Erythroblast (primary cell): ENCODE measurements at regions not wholly inside any gene's neighbourhood (a gene's known extent, or its start where the extent isn't known, plus 50 kb on each side); places are given as distances from the start of the nearest gene placed in this dataset.

Experiments
- GATA1 ChIP-seq: IDR thresholded peaks from 2 replicates; pipeline ENCODE4 v1.6.1; 2011; ENCODE audit warnings: low read depth, mild to moderate bottlenecking, control low read depth, low read length, moderate library complexity
- POLR2A ChIP-seq: IDR thresholded peaks from 2 replicates; pipeline ENCODE4 v1.6.1; 2011; ENCODE audit warnings: mild to moderate bottlenecking, low read length

DNA sequence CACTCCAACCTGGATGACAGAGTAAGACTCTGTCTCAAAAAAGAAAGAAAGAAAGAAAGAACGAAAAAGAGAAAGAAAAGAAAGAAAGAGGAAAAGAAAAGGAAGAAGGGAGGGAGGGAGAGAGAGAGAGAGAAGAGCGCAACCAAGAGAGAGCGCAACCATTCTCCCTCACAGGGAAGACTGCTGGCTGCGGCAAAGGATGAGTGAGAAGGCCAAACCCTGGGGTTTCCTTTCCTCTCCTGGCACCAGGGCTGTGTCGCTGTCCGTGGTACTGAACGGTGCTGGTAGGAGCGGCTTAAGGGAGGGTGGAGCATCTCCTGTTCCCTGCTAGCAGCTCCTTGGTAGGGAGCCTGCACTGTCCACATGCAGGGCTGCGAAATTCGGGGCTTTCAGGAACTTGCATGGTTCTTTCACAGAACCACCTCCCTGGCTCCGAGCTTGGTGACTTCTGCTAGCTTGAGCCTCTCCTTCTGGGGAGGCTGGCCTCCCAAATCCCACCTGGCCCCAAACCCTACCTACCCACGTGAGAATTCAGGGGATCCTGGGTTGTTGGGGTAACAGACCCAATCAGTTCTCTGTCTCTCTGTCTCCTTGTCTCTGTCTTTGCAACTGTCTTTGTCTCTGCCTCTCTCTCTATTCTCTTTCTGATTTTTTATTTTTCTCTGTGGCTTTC, 51.1 kb upstream of the ZNRF4 start:
- TF ChIP-seq POLR2A (no peak), GATA1 (no peak)
